ENCODE measurements at regions not wholly inside any gene's neighbourhood (a gene's known extent, or its start where the extent isn't known, plus 50 kb on each side); places are given as distances from the start of the nearest gene placed in this dataset.

GRCh38 chr21:35448876-35449599, 399.9 kb upstream of the RUNX1 start:
- DNase-seq (ENCODE audit: low spot score in 2 of 2): no peak
- intact Hi-C loops (cut with DNase I; ENCODE audit: low total_unique reads): no loop called here
- 83 to 92% methylated on average over 3 of the region's 3 CpGs for WGBS, 2 donors
- TF ChIP-seq POLR2A (IDR thresholded peaks at IDR 0.05): no peak
- TF ChIP-seq CTCF (IDR thresholded peaks at IDR 0.05): no peak
- no peak overlapping the region for H3K4me3 ChIP-seq (ENCODE audit: low read depth, poor library complexity, severe bottlenecking)

DNA sequence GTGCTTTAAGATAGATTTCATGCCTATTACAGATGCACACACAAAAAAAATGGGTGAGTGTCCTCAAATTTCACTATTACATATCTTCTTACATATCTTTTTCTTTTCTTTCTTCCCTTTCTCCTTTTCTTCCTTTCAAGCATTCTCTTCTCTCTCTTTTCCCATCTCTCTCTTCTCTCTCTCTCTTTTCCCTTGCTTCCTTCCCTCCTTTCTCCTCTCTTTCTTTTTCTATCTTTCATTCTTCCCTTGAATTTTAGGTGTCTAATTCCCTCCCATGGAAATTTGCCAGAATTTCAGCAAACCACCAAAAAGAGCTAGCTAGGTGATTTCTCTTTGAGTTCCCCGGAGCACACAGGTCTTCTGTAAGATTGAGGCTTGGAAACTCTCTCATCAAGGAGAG, 395.3 kb upstream of the RUNX1 start:
- TF ChIP-seq POLR2A (IDR thresholded peaks at IDR 0.05): no peak
- no peak for TF ChIP-seq CTCF (IDR thresholded peaks at IDR 0.05)
- 71 to 83% methylated on average over 1 of the region's 1 CpG for WGBS, 2 donors
- DNase-seq (ENCODE audit: low spot score in 2 of 2): no peak
- intact Hi-C loops (cut with DNase I; ENCODE audit: low total_unique reads): no loop called here
- H3K4me3 ChIP-seq (ENCODE audit: low read depth, poor library complexity, severe bottlenecking): no peak overlapping the region

DNA sequence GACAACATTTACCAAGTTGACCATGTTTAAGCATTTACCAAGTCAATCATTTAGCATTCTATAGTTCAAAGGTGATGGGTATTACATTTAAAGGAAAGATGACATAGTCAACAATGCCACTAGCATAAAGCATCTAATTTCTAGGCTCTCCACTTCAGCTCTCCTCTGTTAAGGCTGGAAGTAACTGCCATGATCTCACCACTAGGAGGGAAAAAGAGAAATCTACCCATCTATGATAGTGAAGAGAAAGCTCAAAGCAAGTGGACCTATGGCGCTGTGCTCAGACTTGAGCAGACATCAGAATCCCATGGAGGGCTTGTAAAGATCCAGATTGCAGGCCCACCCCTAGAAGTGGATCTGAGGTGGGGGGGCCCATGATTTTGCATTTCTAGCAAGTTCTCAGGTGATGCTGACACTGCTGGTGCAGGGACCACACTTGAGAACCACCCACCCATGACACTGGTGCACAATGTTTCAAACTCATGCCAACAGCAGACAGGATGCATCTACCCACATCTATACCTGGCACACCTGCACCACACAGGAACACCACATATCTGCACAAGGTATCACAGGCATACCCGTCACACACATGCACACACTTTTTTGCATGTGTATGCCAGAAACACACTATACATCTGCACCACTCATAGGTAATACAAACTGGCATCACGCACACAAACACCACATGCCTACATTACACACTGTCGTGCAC, 392.9 kb upstream of the RUNX1 start:
- TF ChIP-seq CTCF (IDR thresholded peaks at IDR 0.05) (no peak), POLR2A (IDR thresholded peaks at IDR 0.05) (no peak)
- no peak for DNase-seq (ENCODE audit: low spot score in 2 of 2)
- H3K4me3 ChIP-seq (ENCODE audit: low read depth, poor library complexity, severe bottlenecking): no peak overlapping the region
- intact Hi-C loops (cut with DNase I; ENCODE audit: low total_unique reads): no loop called here
- WGBS, 2 donors: 89 to 91% methylated on average over 4 of the region's 4 CpGs

DNA sequence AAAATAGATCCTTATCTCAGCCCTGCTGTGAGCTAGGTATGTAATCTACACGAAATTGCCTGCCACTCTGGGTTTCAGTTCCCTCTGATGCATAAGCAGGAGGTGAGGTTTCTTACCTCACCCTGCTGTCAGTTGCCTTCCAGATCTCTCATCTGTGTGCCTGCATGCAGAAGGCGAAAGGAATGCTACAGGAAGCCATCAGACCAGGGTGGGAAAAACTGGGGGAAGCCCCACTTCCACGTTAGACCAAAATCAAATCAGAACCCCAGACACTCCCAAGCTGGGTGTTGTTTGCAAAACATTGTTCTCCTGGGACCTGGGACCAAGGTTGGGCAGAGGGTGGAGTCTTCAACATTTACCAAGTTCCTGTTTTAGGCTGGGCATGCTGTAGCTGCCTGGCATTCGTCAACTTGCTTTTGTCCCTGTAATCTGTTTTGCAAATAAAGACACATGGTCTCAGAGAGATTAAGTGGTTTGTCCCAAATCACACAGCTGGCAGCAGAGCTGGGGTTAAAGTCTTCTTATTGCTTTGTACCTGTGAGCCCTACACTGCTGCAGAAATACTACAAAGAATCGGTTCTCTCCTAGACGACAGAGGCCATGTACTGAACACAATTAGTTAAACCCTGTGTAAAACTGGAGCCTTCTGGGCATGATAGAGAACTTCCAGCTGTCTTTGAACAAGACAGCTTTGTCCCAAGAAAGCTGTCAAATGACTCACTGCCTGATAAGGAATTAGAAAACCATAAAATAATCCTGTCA, 389.7 kb upstream of the RUNX1 start:
- intact Hi-C loops (cut with DNase I; ENCODE audit: low total_unique reads): no loop called here
- DNase-seq (ENCODE audit: low spot score in 2 of 2): no peak
- 27 to 33% methylated on average over 6 of the region's 6 CpGs for WGBS, 2 donors
- H3K4me3 ChIP-seq (ENCODE audit: low read depth, poor library complexity, severe bottlenecking): no peak overlapping the region
- TF ChIP-seq POLR2A (IDR thresholded peaks at IDR 0.05) (no peak), CTCF (IDR thresholded peaks at IDR 0.05) (no peak)

- H3K4me3 ChIP-seq (ENCODE audit: low read depth, poor library complexity, severe bottlenecking): no peak overlapping the region
- no peak for DNase-seq (ENCODE audit: low spot score in 2 of 2)
- TF ChIP-seq CTCF (IDR thresholded peaks at IDR 0.05) (no peak), POLR2A (IDR thresholded peaks at IDR 0.05) (no peak)
- intact Hi-C loops (cut with DNase I; ENCODE audit: low total_unique reads): no loop called here
Observed at GRCh38 chr21:35437941-35438340, 388.8 kb upstream of the RUNX1 start.
